GM18505 (cell line): ENCODE measurements at regions not wholly inside any gene's neighbourhood (a gene's known extent, or its start where the extent isn't known, plus 50 kb on each side); places are given as distances from the start of the nearest gene placed in this dataset.

Experiments used
- ATAC-seq: cut with Tn5 transposase; IDR thresholded peaks from one replicate; pipeline ENCODE4 v1.9.1; 2021; ENCODE audit not compliant: unreplicated experiment
- POLR2A ChIP-seq: IDR thresholded peaks from 4 replicates; pipeline ENCODE4 v1.6.1; 2011; ENCODE audit warnings: borderline replicate concordance; ENCODE audit not compliant: insufficient read depth, insufficient read length; ENCODE audit errors: extremely low read depth

DNA sequence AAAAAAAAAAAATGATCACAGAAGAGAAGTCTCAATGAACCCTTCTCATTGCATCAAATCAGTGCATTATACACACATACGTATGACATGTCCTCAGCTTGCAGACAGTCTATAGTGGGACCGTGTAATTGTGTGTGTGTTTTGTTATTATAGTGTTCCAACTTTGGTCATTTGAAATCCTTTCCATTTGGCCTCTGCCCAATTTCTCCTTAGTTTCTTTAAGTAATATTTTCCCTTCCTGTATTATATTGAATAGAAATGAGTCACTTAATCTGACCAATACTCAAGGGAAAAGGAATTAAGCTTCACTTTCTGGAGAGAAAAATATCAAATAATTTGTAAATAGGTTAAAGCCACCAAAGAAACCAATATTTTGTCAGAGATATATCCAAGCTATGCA is 415.5 kb upstream of the SORCS1 start:
- TF ChIP-seq POLR2A, result no peak
- ATAC-seq, result no peak

GRCh38 chr10:107577221-107577620 is 412.7 kb upstream of the SORCS1 start:
- ATAC-seq, result no peak
- no peak for TF ChIP-seq POLR2A

DNA sequence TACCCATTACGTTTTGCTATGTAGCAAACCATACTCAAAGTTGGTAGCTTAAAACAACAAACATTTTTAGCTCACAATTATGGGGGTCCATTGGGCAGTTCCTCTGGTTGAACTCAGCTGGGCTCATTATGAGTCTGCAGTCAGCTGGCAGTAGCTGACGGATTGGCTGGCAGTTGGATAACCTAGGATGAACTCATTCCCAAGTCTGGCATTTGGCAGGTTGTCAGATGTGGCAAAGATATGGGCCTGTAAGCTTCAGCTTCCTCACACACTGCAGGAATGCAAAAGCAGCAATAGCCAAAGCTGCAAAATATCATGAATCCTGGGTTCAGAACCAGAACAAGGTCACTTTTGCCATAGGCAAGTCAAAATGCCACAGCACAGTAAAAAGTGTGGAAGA is 412.2 kb upstream of the SORCS1 start:
- no peak for ATAC-seq
- no peak for TF ChIP-seq POLR2A

GRCh38 chr10:107565014-107565413 is 400.5 kb upstream of the SORCS1 start:
- ATAC-seq, result no peak
- TF ChIP-seq POLR2A, result no peak

DNA sequence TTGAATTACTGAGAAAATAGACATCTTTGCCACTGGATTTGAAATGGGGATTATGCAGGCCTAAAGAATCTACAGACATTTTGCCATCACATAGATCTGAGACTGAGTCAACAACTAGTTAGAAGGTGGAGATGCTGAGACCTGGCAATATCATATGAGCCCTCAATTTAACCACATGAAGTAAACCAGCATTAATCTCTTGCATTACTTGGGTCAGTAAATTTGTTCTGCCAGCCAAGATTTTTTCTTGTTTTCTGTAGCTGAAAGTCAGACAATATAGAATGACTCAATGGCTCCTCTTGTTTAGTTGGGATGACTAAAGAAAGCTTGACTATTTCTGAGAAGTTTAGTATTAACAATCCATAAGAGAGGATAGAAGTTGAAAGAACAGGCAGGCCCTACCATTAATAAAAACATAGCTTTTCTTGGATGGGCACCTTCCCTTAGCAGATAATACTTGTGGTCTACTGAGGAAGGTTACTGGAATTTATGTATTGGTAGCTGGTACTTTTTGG is 396.7 kb upstream of the SORCS1 start:
- no peak for ATAC-seq
- no peak for TF ChIP-seq POLR2A

GRCh38 chr10:107557916-107558315 is 393.4 kb upstream of the SORCS1 start:
- no peak for ATAC-seq
- no peak for TF ChIP-seq POLR2A

GRCh38 chr10:107554333-107554732 is 389.8 kb upstream of the SORCS1 start:
- TF ChIP-seq POLR2A, result no peak
- no peak for ATAC-seq

- no peak for ATAC-seq
- TF ChIP-seq POLR2A, result no peak
Measured at GRCh38 chr10:107553470-107553869, 389.0 kb upstream of the SORCS1 start.

DNA sequence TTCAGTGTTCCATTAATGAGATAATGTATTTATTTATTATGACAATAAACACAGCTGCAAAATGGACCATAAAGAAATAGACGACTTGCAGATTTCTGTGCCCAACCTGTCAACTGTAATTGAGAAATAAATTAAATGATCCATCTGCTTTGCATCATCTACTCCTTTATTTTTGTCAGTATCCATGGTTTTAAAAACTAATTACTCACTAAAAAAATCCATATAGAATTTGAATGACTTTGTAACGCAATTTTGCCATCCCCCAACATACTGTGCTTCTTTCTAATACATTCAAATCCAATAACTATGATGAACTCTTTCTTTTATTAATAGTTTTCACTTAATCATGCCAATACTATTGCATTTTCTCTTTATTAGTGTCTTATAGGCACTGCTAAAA is 388.5 kb upstream of the SORCS1 start:
- TF ChIP-seq POLR2A, result no peak
- no peak for ATAC-seq

DNA sequence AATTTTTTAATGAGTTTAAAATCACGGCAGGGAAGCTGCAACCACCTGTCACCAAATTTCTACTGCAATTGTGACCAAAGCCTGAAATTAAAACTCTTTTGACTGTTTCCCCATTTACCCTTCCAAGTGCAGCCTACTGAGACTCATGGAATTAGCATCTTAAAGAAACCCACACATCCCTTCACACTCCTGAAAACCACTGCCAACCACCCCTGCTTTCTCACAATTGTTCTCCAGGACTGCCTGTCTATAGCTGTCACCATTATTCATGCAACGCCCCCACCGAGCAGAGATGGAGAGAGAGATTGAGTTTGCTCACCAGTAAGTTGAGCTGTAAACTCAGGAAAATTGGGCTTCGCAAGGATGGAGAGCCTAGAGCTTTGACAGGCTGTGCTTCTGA is 383.8 kb upstream of the SORCS1 start:
- no peak for TF ChIP-seq POLR2A
- no peak for ATAC-seq

GRCh38 chr10:107546986-107547385 is 382.5 kb upstream of the SORCS1 start:
- ATAC-seq, result no peak
- no peak for TF ChIP-seq POLR2A

DNA sequence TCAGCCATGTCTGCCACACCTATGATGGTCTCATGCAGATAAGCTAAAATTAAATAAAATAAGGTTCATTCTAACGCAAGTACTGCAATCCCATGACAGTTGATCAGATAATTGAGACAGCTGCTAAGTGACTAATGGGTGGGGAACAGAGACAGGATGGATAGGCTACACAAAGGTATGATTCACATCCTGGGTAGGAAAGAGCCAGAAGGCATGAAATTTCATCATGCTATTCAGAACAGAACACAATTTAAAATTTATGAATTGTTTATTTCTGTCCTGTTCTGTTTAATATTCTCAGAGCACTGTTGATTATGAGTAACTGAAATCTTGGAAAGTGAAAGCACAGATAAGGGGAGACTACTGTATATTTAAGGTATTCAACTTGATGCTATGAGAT is 381.8 kb upstream of the SORCS1 start:
- no peak for TF ChIP-seq POLR2A
- ATAC-seq, result no peak

GRCh38 chr10:107545717-107546116 is 381.2 kb upstream of the SORCS1 start:
- ATAC-seq, result no peak
- TF ChIP-seq POLR2A, result no peak

DNA sequence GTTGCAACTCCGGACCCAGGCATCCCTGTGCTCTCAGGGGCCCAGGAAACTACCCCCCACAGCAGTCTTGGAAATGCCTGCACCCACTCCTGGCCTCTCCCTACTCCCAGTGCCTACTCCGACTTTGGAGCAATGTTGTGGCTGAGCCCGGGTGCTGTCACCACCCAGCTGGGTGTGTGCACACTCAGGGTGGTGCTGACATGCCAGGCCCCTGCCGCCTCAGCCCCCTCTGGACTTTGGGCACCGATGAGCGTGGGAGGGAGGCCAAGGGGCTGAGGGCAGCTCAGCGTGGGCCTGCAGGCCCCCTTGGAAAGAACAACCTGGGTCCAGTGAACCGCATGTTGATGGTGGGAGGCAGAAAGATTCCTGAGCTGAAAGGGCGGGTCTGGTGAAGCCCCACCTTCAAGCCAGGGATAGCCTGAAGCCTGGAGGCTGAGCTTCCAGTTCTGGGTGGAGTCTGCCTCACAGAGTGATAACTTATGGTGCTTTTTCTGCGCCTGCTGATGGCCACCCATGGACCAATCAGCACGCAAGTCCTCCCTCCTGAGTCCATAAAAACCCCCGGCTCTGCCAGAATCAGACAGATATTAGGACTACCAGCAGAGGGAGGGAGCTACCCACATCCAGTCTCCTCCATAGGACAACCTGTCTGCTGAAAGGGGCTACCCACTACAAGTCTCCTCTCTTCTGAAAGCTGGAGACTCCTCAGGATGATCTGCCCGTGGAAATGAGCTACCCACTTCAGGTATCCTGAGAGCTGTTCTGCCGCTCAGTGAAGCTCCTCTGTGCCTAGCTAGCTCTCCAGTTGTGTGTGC is 380.4 kb upstream of the SORCS1 start:
- no peak for ATAC-seq
- TF ChIP-seq POLR2A, result no peak
